ENCODE measurements at regions not wholly inside any gene's neighbourhood (a gene's known extent, or its start where the extent isn't known, plus 50 kb on each side); places are given as distances from the start of the nearest gene placed in this dataset.

- no peak for TF ChIP-seq EZH2 (IDR thresholded peaks at IDR 0.05; ENCODE audit: insufficient read depth, poor library complexity, severe bottlenecking)
- no peak for TF ChIP-seq EZH2phosphoT487 (IDR thresholded peaks at IDR 0.05; ENCODE audit: insufficient read depth, low read depth)
Observed at GRCh38 chr13:76777096-76777495, 109.1 kb downstream of the KCTD12 start.
